CMK (cell line): ENCODE measurements at regions not wholly inside any gene's neighbourhood (a gene's known extent, or its start where the extent isn't known, plus 50 kb on each side); places are given as distances from the start of the nearest gene placed in this dataset.

ENCODE experiments used
- DNase-seq: peaks from one replicate; pipeline ENCODE4 v3.0.0-alpha.2; 2010; ENCODE audit warnings: low read depth

DNA sequence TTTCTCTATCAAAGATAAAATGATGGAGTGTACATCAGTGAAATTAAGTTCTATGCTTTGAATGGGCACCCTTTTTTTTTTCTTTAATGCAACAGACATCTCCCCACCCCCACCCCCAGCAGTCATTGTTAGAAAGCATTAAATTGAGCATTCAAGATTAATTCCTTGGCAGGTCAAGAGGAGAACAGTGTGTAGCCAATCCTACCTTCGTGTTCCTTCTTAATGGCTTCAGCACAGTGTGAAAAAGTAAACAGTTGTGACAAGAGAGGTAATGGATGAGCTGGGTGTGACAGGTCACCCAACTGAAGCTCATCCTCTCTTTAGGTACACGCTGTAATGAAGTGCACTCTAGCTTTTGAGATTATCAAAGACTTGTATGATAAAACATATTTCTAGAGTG is 198.5 kb upstream of the RARB start:
- DNase-seq = no peak

DNA sequence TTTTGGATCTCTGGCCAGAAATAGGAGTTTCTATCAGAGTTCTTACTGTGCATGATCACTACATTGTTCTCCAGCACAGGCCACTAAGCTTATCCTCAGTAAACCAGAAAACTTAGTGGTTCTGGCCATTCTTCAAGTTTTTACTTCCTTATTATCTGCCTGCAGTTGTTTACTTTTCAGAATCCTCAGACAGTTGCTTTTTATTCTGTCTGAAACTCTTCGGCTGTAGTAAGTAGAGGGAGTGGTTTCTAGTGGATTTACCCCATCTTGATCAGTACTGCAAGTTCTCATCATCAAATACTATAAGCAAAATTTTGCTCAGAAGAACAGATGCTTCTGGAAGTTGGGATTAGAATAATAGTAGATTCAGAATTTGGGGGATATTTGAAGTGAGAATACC is 193.0 kb upstream of the RARB start:
- no peak for DNase-seq

DNA sequence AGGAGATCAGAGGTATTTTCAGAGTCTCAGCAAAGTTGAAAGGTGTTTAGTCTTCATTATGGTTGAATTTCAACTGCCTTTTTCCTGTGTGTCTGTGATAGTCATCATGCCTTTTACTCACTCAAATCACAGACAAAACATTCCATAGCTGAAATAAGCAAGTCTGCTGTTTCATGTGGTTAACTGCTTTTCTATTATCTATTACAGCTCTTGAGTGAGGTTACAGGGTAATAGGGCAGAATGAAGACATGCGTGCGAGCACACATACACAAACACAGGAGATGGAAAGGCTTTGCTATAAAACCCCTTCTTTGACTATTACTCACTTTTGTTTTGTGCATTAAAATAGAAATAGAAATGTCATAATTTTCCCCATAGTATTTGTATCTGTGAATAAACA is 192.6 kb upstream of the RARB start:
- no peak for DNase-seq

DNA sequence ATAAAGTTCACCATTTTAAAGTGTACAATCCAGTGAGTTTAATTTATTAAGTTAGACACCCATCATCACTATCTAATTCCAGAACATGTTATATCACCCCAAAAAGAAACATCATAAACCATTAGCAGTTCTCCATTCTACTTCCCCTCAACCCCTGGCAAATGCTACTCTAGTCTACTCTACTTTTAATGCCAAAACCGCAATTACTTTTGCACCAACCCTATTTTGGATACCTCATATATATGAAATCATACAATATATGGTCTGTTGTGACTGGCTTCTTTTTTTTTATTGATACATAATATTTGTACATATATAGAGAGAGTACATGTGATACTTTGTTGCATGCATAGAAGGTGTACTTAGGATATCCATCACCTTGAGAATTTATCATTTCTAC is 190.5 kb upstream of the RARB start:
- DNase-seq = no peak

DNA sequence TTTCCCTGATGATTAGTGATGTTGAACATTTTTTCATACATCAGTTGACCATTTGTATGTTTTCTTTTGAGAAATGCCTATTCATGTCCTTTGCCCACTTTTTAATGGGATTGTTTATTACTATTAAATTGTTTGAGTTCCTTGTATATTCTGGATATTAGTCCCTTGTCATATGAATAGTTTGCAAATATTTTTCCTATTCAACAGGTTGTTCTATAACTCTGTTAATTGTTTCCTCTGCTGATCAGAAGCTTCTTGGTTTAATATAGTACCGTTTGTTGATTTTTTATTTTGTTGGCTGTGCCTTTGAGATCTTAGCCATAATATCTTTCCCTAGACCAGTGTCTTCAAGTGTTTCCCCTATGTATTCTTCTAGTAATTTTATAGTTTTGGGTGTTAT is 189.0 kb upstream of the RARB start:
- no peak for DNase-seq

DNA sequence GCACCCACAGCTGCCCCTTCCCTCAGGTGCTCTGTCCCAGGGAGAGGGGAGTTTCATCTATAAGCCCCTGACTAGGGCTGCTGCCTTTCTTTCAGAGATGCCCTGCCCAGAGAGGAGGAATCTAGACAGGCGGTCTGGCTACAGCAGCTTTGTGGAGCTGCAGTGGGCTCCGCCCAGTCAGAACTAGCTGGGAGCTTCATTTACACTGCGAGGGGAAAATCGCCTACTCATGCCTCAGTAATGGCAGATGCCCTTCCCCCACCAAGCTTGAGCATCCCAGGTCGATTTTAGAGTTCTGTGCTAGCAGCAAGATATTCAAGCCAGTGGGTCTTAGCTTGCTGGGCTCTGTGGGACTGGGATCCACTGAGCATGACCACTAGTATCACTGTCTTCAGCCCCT is 181.2 kb upstream of the RARB start:
- DNase-seq = no peak

DNA sequence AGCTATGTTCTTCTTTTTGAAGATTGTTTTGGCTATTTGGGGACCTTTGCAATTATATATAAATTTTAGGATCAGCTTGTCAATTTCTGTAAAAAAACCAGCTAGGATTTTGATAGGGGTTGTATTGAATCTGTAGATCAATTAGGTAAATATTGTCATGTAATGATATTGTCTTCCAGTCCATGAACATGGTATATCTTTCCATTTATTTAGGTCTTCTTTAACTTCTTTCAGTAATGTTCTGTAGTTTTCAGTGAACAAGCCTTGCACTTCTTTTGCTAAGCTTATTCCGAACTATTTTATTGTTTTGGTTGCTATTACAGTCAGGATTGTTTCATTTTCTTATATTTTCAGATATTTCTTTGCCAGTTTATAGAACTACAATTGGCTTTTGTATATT is 175.8 kb upstream of the RARB start:
- no peak for DNase-seq

DNA sequence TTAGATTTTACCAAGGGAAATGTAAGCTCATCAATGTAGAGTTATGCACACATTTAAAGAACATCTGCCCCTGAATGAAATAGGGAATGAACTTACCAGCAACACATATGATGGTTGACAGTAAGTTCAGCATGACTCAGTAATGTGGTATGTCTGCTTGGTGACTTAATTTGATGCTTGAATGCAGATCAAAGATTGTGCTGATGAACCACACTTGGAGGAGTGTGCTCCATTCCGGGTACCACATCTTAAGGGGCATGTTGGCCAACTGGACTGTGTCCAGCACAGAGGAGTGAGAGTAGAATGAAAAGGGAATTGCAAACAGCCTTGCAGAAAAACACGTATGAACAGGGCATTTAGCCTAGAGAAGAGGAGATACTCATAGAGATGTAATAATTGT is 171.0 kb upstream of the RARB start:
- no peak for DNase-seq

DNA sequence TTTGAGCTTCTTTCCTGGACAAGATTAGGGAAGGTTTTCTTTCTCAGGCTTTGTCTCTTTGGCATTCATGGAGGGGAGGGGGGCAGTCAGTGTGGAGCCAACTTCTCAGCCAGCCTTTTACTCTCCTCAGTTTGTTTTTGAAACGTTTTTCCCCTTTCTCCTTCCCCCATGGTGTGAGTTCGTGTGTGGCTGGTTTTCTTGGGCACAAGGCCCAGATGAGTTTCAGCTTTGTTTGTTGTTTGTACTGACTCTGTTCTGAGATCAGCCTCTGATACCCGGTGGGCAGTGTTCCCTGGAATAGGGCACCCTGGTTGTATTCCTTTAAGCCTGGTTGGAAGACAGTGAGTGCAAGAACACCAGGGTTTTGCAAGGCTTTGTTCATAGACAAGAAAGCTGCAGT is 168.2 kb upstream of the RARB start:
- DNase-seq = no peak

DNA sequence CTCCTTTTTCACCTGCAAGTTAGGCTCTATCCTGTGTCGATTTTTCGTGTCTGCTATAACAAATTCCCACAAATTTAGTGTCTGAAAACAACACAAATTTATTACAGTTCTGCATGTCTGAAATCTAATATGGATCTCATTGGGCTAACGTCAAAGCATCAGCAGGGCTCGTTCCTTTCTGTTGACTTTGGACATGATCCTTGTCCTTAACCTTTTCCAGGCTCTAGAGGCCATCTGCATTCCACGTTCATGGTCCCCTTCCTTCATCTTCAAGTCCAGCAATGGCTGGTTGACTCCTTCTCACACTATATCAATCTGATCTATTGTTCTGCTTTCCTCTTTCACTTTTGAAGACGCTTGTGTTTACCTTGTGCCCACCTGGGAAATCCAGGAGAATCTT is 165.7 kb upstream of the RARB start:
- no peak for DNase-seq

DNA sequence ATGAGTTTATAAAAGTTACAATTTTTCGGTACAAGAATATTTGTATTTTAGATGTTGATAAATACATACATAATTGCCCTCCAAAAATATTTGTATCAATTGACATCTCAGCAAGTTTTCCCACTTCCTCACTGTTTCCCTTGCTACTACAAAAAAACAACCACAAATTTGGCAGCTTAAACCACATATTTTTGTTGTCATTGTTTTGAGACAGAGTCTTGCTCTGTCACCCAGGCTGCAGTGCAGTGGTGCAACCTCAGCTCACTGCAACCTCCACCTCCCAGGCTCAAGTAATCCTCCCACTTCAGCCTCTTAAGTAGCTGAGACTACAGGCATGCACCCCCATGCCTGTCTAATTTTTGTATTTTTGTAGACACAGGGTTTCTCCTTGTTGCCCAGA is 162.8 kb upstream of the RARB start:
- no peak for DNase-seq

DNA sequence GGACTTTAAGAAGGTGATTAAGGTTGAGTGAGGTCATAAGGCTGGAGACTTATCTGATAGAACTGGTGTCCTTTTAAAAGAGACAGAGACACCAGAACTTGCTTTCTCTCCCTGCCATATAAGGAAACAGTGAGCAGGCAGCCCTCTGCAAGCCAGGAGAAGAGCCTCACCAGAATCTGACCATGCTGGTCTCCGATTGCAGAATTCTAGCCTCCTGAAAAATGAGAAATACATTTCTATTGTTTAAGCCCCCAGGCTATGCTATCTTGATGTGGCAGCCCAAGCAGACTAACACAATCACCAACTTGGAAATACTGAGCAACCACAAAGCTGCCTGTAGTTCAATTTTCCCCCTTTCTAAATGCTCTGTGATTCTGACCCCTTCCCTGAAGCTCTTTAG is 161.4 kb upstream of the RARB start:
- no peak for DNase-seq

DNA sequence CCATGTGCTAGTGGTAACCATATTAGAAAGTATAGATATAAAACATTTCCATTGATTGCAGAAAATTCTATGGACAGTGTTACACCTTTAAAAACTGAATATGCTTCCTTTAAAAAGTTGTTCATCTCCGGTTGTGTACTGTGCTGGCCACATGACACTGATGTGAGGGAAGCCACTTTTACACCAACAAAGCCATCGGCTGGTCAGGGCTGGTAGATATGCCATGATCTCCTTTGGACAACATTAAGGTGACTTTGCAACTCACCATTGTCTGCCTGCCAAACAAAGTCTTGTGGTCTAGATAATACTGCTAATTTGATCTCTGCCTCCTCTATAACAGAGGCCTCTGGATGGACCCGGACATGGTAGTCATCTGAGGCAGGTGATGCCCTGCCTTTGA is 156.0 kb upstream of the RARB start:
- no peak for DNase-seq

DNA sequence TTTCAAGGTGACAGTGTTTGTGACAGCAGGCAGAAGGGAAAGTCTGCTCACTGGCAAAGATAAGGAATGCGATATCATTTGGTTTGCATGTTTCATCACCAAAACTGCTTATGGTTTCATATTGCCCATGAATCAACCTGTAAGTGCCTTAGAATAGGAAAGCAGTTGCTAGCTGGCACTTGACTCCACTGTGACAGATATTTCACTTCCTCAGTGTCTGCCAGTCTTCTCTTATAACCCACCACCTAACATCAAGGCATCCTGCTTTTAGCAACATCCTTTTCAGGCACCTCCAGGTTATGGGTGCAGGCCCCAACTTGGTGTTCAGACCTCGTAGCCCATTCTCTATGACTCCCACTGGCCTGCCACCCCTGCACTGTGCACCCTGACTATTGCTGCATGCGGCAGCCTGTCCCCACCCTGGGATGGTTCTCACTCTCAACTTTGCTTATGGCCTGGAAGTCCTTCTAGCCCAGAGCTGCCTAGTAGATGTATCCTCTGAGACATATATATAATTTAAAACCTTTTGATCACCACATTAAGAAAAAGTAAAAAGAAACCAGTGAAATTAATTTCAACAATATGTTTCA is 154.4 kb upstream of the RARB start:
- DNase-seq = no peak

DNA sequence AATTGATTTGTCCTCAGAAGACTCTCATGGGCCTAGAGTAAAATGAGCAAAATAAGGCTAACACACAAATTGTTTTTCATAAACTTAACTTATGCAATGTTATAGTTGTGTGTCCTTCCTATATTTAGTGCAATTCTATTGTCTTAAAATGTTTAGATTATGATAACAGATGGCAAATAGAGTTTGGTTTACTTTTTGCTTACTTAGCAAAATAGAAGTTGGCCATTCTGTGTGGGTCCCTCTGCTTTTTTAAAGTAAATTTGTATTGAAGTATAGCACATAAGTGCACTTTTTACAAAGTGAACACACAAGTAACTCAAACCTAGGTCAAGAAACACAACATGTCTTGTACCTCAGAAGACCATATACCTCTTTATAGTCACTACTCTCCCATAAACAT is 150.6 kb upstream of the RARB start:
- DNase-seq = no peak

DNA sequence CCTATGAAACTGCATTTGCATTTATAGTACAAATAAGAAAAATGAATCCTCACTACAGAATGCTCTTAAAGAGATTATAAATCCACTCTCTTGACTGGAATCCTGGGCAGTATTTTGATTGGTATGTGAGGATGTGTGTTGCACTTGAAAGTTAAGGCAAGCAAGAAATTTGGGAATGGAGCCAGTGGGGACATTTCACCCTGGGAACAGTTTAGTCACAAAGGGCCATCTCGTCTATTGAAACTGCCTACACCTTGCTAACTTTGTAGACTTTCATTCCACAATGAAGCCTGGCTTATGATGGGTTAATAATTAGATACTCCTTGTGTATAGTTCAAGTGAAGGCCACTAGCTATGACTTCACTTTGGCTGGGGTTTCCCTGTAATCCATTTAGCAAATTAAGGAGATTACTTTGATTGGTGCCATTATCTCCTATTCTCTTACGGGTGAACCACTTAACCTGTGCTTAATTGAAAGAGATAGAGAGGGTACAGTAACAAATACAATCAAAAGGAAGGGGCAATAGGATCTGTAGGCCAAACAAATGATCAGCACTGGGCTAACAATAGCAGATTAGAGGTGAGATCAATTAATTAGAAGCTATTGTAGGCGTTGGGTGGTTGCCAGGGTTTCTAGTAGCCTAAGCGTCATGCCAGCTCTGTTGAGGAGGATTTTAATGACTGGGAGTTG is 146.9 kb upstream of the RARB start:
- DNase-seq = no peak

DNA sequence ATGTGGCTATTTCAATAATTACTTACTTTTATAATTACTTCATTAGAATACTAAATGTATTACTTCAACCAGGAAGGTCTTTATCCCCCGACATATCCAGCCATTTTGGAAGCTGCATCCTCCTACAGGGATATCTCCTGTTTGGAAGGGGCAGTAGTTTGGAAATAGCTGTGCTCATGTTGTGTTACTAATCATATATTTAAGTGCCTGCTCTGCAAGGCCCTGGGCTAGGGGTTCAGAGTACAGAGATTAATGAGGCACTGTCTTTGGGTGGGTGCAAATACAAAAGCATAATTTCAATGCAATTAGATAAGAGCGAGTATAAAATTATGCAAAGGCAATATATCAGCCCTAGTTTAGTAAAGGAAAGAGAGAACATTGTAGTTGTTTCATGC is 146.3 kb upstream of the RARB start:
- no peak for DNase-seq

DNA sequence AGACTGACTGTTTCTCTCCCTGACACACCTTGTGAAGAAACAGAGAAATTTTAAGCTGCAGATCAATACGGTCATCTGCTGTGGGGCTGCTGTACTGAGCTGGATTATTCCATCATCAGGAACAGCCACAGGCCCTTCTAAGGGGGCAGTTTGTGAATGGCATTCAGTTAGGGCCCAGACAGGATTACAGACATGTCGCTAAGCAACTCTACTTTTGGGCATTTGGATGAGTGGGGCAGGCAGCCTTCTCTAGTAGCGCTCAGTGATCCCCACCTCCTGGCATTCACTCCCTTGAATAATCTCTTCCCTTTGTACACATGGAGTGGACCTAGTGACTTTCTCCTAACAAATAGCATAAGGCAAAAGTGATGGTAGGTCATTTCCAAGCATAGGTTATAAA is 144.4 kb upstream of the RARB start:
- DNase-seq = no peak

DNA sequence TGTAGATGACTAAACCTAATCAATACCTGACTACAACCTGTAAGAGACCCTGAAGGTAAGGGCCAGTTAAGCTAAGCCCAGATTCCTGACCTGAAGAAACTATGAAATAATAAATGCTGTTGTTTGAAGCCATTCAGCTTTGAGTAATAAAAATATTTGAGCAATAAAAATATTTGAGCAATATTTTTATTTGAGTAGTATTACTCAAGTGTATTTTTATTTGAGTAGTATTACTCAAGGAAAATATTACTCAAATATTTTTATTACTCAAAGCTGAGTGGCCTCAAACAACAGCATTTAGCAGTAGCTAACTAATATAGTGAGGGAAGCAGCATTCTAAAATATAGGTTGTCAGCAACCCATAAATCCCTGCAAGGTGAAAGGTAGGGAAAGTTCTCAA is 143.8 kb upstream of the RARB start:
- no peak for DNase-seq

DNA sequence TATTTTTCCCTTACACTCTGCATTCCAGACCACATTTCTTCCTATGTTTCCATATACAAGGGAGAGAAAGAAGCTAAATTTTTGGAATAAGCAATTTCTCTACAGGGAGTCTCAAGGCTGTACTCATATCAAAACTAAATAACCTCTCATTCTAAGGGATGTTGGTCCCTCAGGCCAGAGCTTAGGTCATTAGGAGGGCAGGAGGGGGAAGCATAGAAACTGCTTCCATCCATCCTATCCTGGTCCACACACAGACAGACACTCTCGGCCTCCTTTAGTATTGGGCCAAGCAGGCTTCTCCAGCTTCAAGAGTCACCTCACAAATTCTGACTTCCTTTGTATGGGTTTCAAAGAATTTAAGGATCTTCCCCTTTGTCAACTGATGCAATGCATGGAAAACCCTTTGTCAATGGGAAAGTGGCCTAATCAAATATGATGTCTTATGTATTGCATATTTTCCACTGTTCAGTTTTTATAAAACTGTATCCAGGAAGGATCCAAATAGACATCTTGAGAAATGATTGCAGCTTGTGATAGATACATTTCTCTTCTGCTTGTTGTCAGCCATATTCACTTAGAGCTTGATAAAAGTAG is 140.7 kb upstream of the RARB start:
- DNase-seq = no peak

DNA sequence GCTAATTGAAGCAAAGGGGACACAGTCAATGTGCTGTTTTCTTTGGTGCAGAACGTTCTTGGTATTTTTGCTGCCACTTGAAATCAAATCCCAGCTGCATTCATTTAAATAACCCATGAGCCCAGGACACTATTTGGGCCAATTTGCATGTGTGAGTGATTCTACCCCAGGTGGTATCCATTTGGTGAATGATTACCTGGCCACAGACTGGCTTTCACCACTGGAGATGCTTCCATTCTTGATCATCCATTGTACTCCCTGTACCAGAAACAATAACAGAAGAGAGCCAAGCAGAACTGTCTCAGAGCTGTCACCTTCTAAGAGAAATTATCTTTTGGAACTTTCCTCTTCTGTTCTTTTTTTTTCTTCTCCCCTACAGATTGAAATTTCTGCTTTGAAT is 139.7 kb upstream of the RARB start:
- DNase-seq = no peak

DNA sequence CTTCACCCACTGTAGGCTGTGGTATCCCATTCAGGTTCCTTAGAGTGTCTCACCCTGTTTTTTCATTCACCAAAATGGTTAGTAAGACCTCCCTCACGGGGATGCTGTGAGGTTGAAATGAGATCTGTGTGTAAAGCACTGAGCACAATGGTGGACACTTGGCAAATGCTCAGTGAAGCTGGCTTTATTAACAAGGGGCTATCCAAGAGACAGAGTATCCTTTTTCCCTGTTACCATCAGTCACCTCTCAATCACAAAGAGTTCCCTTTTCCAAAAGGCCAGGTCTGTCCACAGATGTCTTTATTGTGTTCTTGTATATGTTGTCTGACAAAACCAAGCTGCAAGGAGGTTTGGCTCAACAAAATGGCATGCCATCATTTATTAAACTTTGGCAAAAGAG is 138.9 kb upstream of the RARB start:
- no peak for DNase-seq

DNA sequence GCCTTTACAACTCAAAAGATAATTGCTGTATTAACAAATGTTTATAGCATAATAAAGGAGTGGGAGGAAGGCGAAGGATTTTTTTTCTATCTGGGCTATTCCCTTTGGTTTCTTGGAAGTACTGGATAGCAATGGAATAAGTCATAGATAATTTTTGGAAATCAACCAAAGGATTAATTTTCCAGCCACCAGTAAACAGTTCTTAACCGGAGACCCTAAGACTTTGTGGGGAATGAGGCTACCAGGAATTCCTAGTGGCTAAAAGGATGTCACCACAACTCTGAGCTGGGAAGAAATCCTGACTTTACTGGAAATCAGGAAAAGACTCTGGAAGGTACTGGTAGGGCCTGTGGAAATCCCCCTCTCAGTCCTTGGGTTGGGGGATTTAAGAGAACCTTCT is 138.4 kb upstream of the RARB start:
- no peak for DNase-seq

DNA sequence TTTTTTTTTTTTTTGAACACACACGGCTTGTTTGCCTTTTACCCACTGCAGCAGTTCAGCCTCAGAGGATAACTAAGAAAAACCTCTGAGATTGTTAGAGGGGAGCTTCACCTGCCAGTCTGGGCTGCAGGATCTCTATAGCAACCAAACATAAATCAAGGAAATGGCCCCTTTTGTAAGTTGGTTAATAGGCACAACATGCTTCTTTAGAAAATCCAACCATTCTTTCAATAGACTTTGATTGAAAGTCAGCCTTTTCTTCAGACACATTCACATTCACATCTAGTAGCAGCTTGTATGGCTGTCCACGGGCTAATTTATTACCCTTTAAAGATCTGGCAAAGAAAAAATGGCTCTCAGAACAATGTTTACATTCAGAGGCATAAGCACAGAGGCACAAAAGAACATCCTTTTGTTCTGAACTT is 136.6 kb upstream of the RARB start:
- DNase-seq = no peak
